ENCODE measurements at regions not wholly inside any gene's neighbourhood (a gene's known extent, or its start where the extent isn't known, plus 50 kb on each side); places are given as distances from the start of the nearest gene placed in this dataset.

DNA sequence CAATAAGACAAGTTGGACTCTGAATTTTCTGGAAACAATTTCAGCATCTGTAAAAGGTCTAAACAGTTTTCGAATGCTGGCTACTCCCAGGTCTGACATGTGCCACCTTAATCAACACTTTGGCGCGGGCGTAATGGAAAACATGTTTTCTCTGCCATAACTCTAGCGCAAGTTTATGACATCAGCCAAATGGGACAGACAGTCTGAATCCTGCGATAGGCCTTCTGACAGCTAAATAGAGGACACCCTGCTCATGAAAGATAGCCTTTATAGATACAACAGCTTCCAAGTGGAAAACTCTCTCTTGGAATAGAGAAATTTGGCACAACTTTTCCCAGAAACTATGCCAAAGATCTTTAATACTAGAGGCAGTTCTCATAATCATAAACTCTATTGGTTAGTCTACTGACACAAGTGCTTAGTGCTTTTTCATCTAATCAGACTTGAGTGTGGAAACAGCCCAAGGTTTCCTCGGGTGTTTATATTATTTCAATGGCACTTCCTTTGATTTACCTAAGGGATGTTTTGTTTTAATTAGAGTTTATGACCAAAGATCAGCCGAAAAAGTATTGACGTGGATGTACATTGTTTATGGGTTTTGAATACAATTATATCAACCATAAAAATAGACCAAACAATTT, 120.1 kb upstream of the DPH6 start:
- Histone ChIP-seq H3K4me1 (peaks cover 4% of the 10 kb centered on the region; the same call in 1 of the 2 replicates), H3K27me3 (no peaks in the 10 kb centered on the region), H3K36me3 (no peaks in the 10 kb centered on the region), H3K9me3 (no peaks in the 10 kb centered on the region), H3K4me3 (ENCODE audit: low read depth, low read length) (no peak overlapping the region)
- TF ChIP-seq, protein P1, sequence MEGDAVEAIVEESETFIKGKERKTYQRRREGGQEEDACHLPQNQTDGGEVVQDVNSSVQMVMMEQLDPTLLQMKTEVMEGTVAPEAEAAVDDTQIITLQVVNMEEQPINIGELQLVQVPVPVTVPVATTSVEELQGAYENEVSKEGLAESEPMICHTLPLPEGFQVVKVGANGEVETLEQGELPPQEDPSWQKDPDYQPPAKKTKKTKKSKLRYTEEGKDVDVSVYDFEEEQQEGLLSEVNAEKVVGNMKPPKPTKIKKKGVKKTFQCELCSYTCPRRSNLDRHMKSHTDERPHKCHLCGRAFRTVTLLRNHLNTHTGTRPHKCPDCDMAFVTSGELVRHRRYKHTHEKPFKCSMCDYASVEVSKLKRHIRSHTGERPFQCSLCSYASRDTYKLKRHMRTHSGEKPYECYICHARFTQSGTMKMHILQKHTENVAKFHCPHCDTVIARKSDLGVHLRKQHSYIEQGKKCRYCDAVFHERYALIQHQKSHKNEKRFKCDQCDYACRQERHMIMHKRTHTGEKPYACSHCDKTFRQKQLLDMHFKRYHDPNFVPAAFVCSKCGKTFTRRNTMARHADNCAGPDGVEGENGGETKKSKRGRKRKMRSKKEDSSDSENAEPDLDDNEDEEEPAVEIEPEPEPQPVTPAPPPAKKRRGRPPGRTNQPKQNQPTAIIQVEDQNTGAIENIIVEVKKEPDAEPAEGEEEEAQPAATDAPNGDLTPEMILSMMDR (IDR thresholded peaks at IDR 0.05; ENCODE audit: low read depth, low read length), result no peak
- DNase-seq, result no peak

- DNase-seq, result no peak
- Histone ChIP-seq H3K9me3 (no peaks in the 10 kb centered on the region), H3K36me3 (no peaks in the 10 kb centered on the region), H3K4me1 (peaks cover 4% of the 10 kb centered on the region; the same call in 1 of the 2 replicates), H3K4me3 (ENCODE audit: low read depth, low read length) (no peak overlapping the region), H3K27me3 (no peaks in the 10 kb centered on the region)
- TF ChIP-seq, protein P1 (IDR thresholded peaks at IDR 0.05; ENCODE audit: low read depth, low read length), result no peak
Observed at GRCh38 chr15:35667908-35668307, 121.9 kb upstream of the DPH6 start.

GRCh38 chr15:35669021-35669420, 123.1 kb upstream of the DPH6 start:
- Histone ChIP-seq H3K4me1 (peaks cover 4% of the 10 kb centered on the region; the same call in 1 of the 2 replicates), H3K36me3 (no peaks in the 10 kb centered on the region), H3K27me3 (no peaks in the 10 kb centered on the region), H3K4me3 (ENCODE audit: low read depth, low read length) (no peak overlapping the region), H3K9me3 (no peaks in the 10 kb centered on the region)
- TF ChIP-seq, protein P1 (IDR thresholded peaks at IDR 0.05; ENCODE audit: low read depth, low read length), result no peak
- DNase-seq, result no peak

DNA sequence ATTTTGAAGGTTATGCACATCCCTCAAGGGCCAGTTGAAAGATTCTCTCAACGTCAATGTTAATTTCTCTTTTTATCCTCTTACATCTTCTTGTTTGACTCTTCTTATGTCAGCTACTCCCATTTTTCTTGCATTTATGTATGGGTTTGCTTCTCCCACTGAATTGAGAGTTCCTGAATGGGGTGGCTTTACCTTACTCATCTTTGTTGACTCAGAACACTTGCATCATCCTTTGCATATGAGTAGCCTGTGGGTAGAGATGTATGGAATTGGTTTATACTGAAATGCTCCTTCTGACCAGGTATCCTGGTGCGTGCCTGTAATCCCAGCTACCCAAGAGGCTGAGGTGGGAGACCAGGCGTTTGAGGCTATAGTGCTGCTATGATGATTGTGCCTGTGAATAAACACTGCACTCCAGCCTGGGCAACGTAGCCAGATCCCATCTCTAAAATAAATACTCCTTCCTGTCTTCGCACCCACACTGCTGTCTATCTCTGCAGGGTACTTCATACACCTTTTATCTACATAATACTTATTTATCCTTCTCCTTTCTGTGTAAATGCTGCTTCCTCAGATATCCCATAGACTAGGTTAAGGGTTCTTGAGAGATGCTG, 123.6 kb upstream of the DPH6 start:
- Histone ChIP-seq H3K36me3 (no peaks in the 10 kb centered on the region), H3K4me1 (peaks cover 4% of the 10 kb centered on the region), H3K9me3 (no peaks in the 10 kb centered on the region), H3K4me3 (ENCODE audit: low read depth, low read length) (no peak overlapping the region), H3K27me3 (no peaks in the 10 kb centered on the region)
- TF ChIP-seq, protein P1 (IDR thresholded peaks at IDR 0.05; ENCODE audit: low read depth, low read length), result no peak
- no peak for DNase-seq

DNA sequence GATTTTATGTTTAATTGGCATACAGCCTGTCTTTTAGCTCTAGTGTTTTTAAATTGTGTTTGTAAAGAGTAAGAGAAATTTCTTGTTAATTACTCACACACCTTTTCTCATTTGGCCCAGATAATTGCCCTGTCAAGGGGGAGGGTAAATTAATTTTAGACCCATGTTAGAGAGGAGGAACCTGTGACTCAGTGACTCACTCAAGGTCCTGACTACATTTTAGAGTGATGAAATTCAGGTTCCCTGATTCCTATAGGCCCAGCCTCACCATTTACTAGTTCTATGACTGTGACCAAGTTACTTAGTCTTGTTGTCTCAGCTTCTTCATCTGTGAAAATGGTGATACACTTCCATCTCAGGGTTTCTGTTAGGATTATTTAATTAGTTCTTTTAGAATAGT, 125.2 kb upstream of the DPH6 start:
- Histone ChIP-seq H3K9me3 (no peaks in the 10 kb centered on the region), H3K4me1 (peaks cover 13% of the 10 kb centered on the region), H3K27me3 (no peaks in the 10 kb centered on the region), H3K4me3 (ENCODE audit: low read depth, low read length) (no peak overlapping the region), H3K36me3 (no peaks in the 10 kb centered on the region)
- no peak for DNase-seq
- TF ChIP-seq, protein P1 (IDR thresholded peaks at IDR 0.05; ENCODE audit: low read depth, low read length), result no peak

DNA sequence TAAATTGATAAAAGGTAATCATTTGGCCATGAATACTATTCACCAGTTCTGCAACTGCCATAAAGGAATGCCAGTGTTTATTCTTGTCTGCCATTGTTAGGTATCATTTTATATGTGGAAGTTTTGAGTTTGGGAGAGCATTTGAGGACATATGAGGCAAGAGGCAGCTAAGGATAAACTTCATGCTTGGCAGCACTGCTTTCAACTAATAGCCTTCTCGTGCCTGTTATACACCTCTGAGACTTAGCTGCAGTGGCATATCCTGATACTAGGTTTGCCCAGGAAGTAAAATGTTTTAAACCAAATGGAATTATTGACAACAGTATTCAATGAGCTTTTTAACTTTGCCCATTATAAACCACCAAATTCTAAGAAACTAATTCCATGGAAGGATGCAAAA, 126.0 kb upstream of the DPH6 start:
- TF ChIP-seq, protein P1 (IDR thresholded peaks at IDR 0.05; ENCODE audit: low read depth, low read length), result no peak
- peaks cover 13% of the 10 kb centered on the region for H3K4me1 ChIP-seq

More for the DNA sequence above, 126.0 kb upstream of the DPH6 start:
- Histone ChIP-seq H3K27me3 (no peaks in the 10 kb centered on the region), H3K36me3 (no peaks in the 10 kb centered on the region), H3K4me3 (ENCODE audit: low read depth, low read length) (no peak overlapping the region), H3K9me3 (no peaks in the 10 kb centered on the region)
- DNase-seq, result no peak

All from BE2C (cell line).